GM23338 (cell line): ENCODE measurements at regions not wholly inside any gene's neighbourhood (a gene's known extent, or its start where the extent isn't known, plus 50 kb on each side); places are given as distances from the start of the nearest gene placed in this dataset.

Experiments used
- ATAC-seq: fragments of 200-7000 bp; cut with Tn5 transposase; 3 replicates; pipeline ENCODE4 v1.9.1; 2020
- DNase-seq: peaks from one replicate; pipeline ENCODE4 v3.0.0-alpha.2; 2015; ENCODE audit warnings: low spot score
- H2AFZ ChIP-seq: fragments of 200-600 bp; sonication (generic); 2 replicates; pipeline ENCODE4 v1.8.0; 2016; ENCODE audit warnings: antibody characterized with exemption, mild to moderate bottlenecking, moderate library complexity
- H3F3A ChIP-seq: fragments of 200-600 bp; sonication (generic); replicated peaks from 2 replicates; pipeline ENCODE4 v1.8.0; 2017; ENCODE audit warnings: antibody characterized with exemption, mixed run types, low read depth
- H3K27ac ChIP-seq: fragments of 200-600 bp; sonication (generic); 2 replicates; pipeline ENCODE4 v1.6.1; 2016; ENCODE audit warnings: low read depth
- H3K27me3 ChIP-seq: fragments of 200-600 bp; sonication (generic); 2 replicates; pipeline ENCODE4 v1.8.0; 2016; ENCODE audit warnings: mild to moderate bottlenecking, mixed run types, moderate library complexity; ENCODE audit not compliant: insufficient read depth
- H3K36me3 ChIP-seq: fragments of 200-600 bp; sonication (generic); 2 replicates; pipeline ENCODE4 v1.8.0; 2016; ENCODE audit warnings: mild to moderate bottlenecking; ENCODE audit not compliant: insufficient read depth
- H3K4me1 ChIP-seq: fragments of 200-600 bp; sonication (generic); 2 replicates; pipeline ENCODE4 v1.8.0; 2016; ENCODE audit warnings: mild to moderate bottlenecking, moderate library complexity; ENCODE audit not compliant: insufficient read depth
- H3K4me2 ChIP-seq: fragments of 200-600 bp; sonication (generic); 2 replicates; pipeline ENCODE4 v1.7.1; 2017; ENCODE audit warnings: mixed run types
- H3K4me3 ChIP-seq: fragments of 200-600 bp; sonication (generic); 2 replicates; pipeline ENCODE4 v1.6.1; 2016; ENCODE audit warnings: mixed run types
- H3K79me2 ChIP-seq: fragments of 200-600 bp; sonication (generic); replicated peaks from 2 replicates; pipeline ENCODE4 v1.8.0; 2017; ENCODE audit warnings: mild to moderate bottlenecking; ENCODE audit not compliant: insufficient read depth
- H3K9me2 ChIP-seq: fragments of 200-600 bp; sonication (generic); 2 replicates; pipeline ENCODE4 v1.8.0; 2017; ENCODE audit not compliant: insufficient read depth
- H4K20me1 ChIP-seq: fragments of 200-600 bp; sonication (generic); replicated peaks from 2 replicates; pipeline ENCODE4 v1.8.0; 2017; ENCODE audit warnings: mild to moderate bottlenecking; ENCODE audit not compliant: insufficient read depth
- H3K27ac Mint-ChIP-seq: 2 replicates; pipeline ENCODE4 v1.8.0; 2020; ENCODE audit warnings: inconsistent platforms, mild to moderate bottlenecking, moderate library complexity, mixed read lengths
- H3K27me3 Mint-ChIP-seq: 3 replicates; pipeline ENCODE4 v1.8.0; 2022; ENCODE audit warnings: low read depth, mild to moderate bottlenecking, moderate library complexity, mixed read lengths, inconsistent platforms; ENCODE audit not compliant: insufficient read depth, poor library complexity
- H3K36me3 Mint-ChIP-seq: 3 replicates; pipeline ENCODE4 v1.8.0; 2021; ENCODE audit warnings: low read depth, mild to moderate bottlenecking, inconsistent platforms, moderate library complexity, mixed read lengths
- H3K4me1 Mint-ChIP-seq: 3 replicates; pipeline ENCODE4 v1.8.0; 2020; ENCODE audit warnings: mild to moderate bottlenecking, inconsistent platforms, mixed read lengths
- H3K4me3 Mint-ChIP-seq: 3 replicates; pipeline ENCODE4 v1.8.0; 2021; ENCODE audit warnings: moderate library complexity, mild to moderate bottlenecking, inconsistent platforms, mixed read lengths
- H3K9me3 Mint-ChIP-seq: 3 replicates; pipeline ENCODE4 v1.8.0; 2020; ENCODE audit warnings: moderate library complexity, mild to moderate bottlenecking, inconsistent platforms, mixed read lengths
- CREB1 ChIP-seq: fragments of 250-450 bp; sonication (Bioruptor Pico); IDR thresholded peaks from 2 replicates; pipeline ENCODE4 v1.5.0; 2020; ENCODE audit warnings: low read depth, mild to moderate bottlenecking, moderate library complexity
- EZH2 ChIP-seq: fragments of 200-600 bp; sonication (generic); IDR thresholded peaks from one replicate; pipeline ENCODE4 v1.8.0; 2017; ENCODE audit warnings: antibody characterized with exemption, mild to moderate bottlenecking, low read depth; ENCODE audit not compliant: unreplicated experiment
- EZH2phosphoT487 ChIP-seq: fragments of 200-600 bp; sonication (generic); IDR thresholded peaks from one replicate; pipeline ENCODE4 v1.8.1; 2018; ENCODE audit warnings: antibody characterized with exemption; ENCODE audit not compliant: unreplicated experiment
- JUNB ChIP-seq: IDR thresholded peaks from one replicate; pipeline ENCODE4 v1.6.1; 2016; ENCODE audit warnings: antibody characterized with exemption; ENCODE audit not compliant: unreplicated experiment
- NANOG ChIP-seq: IDR thresholded peaks from 2 replicates; pipeline ENCODE4 v1.6.1; 2016; ENCODE audit warnings: antibody characterized with exemption, borderline replicate concordance
- REST ChIP-seq: IDR thresholded peaks from one replicate; pipeline ENCODE4 v1.6.1; 2018; ENCODE audit warnings: antibody characterized with exemption; ENCODE audit not compliant: unreplicated experiment
- ZNF114 ChIP-seq: fragments of 250-450 bp; sonication (Bioruptor Pico); IDR thresholded peaks from 2 replicates; pipeline ENCODE4 v1.5.0; 2020; ENCODE audit warnings: mild to moderate bottlenecking, moderate library complexity
- ZNF331 ChIP-seq: fragments of 250-450 bp; sonication (Bioruptor Pico); IDR thresholded peaks from 2 replicates; pipeline ENCODE4 v1.5.0; 2020; ENCODE audit warnings: low read depth, mild to moderate bottlenecking, moderate library complexity
- TF ChIP-seq, protein P1 (sequence below): IDR thresholded peaks from 2 replicates; pipeline ENCODE4 v1.6.1; 2016; ENCODE audit warnings: antibody characterized with exemption
- TF ChIP-seq, protein P2 (sequence below): fragments of 250-450 bp; sonication (Bioruptor Pico); IDR thresholded peaks from 2 replicates; pipeline ENCODE4 v1.5.0; 2020; ENCODE audit warnings: mild to moderate bottlenecking, moderate library complexity
- TF ChIP-seq, protein P3 (sequence below), 2 experiments: fragments of 200-600 bp in 1 of 2; sonication (generic) in 1 of 2; conservative IDR thresholded peaks; 2 replicates each; pipeline versions ENCODE4 v1.5.1 to v1.6.1; 2016 to 2017; ENCODE audit warnings: antibody characterized with exemption in 2 of 2, low read depth in 2 of 2, mild to moderate bottlenecking in 2 of 2, moderate library complexity in 1 of 2

GRCh38 chr6:76639941-76640340 is 567.5 kb upstream of the IMPG1 start (continued):
- TF ChIP-seq, protein P1, sequence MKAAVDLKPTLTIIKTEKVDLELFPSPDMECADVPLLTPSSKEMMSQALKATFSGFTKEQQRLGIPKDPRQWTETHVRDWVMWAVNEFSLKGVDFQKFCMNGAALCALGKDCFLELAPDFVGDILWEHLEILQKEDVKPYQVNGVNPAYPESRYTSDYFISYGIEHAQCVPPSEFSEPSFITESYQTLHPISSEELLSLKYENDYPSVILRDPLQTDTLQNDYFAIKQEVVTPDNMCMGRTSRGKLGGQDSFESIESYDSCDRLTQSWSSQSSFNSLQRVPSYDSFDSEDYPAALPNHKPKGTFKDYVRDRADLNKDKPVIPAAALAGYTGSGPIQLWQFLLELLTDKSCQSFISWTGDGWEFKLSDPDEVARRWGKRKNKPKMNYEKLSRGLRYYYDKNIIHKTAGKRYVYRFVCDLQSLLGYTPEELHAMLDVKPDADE, result no peak
- no peak for TF ChIP-seq ZNF114 (CRISPR knock-in tag)
- TF ChIP-seq EZH2, result no peak
- TF ChIP-seq JUNB, result no peak

- H3K4me3 ChIP-seq, result no peak overlapping the region
- no peaks in the 10 kb centered on the region for H3K27me3 ChIP-seq
- H3K36me3 ChIP-seq, result no peaks in the 10 kb centered on the region
- Mint-ChIP-seq H3K27me3 (peaks cover 7% of the 10 kb centered on the region), H3K9me3 (peaks cover under 1% of the 10 kb centered on the region; the same call in 1 of the 3 replicates), H3K4me1 (peaks cover 10% of the 10 kb centered on the region; the same call in 1 of the 3 replicates), H3K36me3 (peaks cover under 1% of the 10 kb centered on the region; the same call in 2 of the 3 replicates), H3K27ac (no peak overlapping the region), H3K4me3 (no peak overlapping the region)
- ATAC-seq (no peak), DNase-seq (no peak)
- H3F3A ChIP-seq, result no peaks in the 10 kb centered on the region
- no peak overlapping the region for H2AFZ ChIP-seq
- no peak overlapping the region for H3K4me2 ChIP-seq
- H3K79me2 ChIP-seq, result peaks cover 28% of the 10 kb centered on the region
- H3K4me1 ChIP-seq, result peaks cover 5% of the 10 kb centered on the region; the same call in 1 of the 2 replicates
- no peaks in the 10 kb centered on the region for H3K9me2 ChIP-seq
- no peak overlapping the region for H3K27ac ChIP-seq
- H4K20me1 ChIP-seq, result no peaks in the 10 kb centered on the region
- TF ChIP-seq, protein P2, sequence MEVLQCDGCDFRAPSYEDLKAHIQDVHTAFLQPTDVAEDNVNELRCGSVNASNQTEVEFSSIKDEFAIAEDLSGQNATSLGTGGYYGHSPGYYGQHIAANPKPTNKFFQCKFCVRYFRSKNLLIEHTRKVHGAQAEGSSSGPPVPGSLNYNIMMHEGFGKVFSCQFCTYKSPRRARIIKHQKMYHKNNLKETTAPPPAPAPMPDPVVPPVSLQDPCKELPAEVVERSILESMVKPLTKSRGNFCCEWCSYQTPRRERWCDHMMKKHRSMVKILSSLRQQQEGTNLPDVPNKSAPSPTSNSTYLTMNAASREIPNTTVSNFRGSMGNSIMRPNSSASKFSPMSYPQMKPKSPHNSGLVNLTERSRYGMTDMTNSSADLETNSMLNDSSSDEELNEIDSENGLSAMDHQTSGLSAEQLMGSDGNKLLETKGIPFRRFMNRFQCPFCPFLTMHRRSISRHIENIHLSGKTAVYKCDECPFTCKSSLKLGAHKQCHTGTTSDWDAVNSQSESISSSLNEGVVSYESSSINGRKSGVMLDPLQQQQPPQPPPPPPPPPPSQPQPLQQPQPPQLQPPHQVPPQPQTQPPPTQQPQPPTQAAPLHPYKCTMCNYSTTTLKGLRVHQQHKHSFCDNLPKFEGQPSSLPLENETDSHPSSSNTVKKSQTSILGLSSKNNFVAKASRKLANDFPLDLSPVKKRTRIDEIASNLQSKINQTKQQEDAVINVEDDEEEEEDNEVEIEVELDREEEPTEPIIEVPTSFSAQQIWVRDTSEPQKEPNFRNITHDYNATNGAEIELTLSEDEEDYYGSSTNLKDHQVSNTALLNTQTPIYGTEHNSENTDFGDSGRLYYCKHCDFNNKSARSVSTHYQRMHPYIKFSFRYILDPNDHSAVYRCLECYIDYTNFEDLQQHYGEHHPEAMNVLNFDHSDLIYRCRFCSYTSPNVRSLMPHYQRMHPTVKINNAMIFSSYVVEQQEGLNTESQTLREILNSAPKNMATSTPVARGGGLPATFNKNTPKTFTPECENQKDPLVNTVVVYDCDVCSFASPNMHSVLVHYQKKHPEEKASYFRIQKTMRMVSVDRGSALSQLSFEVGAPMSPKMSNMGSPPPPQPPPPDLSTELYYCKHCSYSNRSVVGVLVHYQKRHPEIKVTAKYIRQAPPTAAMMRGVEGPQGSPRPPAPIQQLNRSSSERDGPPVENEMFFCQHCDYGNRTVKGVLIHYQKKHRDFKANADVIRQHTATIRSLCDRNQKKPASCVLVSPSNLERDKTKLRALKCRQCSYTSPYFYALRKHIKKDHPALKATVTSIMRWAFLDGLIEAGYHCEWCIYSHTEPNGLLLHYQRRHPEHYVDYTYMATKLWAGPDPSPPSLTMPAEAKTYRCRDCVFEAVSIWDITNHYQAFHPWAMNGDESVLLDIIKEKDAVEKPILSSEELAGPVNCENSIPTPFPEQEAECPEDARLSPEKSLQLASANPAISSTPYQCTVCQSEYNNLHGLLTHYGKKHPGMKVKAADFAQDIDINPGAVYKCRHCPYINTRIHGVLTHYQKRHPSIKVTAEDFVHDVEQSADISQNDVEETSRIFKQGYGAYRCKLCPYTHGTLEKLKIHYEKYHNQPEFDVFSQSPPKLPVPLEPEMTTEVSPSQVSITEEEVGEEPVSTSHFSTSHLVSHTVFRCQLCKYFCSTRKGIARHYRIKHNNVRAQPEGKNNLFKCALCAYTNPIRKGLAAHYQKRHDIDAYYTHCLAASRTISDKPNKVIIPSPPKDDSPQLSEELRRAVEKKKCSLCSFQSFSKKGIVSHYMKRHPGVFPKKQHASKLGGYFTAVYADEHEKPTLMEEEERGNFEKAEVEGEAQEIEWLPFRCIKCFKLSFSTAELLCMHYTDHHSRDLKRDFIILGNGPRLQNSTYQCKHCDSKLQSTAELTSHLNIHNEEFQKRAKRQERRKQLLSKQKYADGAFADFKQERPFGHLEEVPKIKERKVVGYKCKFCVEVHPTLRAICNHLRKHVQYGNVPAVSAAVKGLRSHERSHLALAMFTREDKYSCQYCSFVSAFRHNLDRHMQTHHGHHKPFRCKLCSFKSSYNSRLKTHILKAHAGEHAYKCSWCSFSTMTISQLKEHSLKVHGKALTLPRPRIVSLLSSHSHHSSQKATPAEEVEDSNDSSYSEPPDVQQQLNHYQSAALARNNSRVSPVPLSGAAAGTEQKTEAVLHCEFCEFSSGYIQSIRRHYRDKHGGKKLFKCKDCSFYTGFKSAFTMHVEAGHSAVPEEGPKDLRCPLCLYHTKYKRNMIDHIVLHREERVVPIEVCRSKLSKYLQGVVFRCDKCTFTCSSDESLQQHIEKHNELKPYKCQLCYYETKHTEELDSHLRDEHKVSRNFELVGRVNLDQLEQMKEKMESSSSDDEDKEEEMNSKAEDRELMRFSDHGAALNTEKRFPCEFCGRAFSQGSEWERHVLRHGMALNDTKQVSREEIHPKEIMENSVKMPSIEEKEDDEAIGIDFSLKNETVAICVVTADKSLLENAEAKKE (CRISPR knock-in tag), result no peak
- TF ChIP-seq, protein P1, result no peak
- TF ChIP-seq, protein P3, sequence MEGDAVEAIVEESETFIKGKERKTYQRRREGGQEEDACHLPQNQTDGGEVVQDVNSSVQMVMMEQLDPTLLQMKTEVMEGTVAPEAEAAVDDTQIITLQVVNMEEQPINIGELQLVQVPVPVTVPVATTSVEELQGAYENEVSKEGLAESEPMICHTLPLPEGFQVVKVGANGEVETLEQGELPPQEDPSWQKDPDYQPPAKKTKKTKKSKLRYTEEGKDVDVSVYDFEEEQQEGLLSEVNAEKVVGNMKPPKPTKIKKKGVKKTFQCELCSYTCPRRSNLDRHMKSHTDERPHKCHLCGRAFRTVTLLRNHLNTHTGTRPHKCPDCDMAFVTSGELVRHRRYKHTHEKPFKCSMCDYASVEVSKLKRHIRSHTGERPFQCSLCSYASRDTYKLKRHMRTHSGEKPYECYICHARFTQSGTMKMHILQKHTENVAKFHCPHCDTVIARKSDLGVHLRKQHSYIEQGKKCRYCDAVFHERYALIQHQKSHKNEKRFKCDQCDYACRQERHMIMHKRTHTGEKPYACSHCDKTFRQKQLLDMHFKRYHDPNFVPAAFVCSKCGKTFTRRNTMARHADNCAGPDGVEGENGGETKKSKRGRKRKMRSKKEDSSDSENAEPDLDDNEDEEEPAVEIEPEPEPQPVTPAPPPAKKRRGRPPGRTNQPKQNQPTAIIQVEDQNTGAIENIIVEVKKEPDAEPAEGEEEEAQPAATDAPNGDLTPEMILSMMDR (conservative IDR thresholded peaks at IDR 0.05; ENCODE audit: low read depth in 2 of 2), result no peak
- TF ChIP-seq NANOG (no peak), REST (no peak), EZH2phosphoT487 (no peak), EZH2 (no peak), JUNB (no peak), ZNF114 (CRISPR knock-in tag) (no peak), CREB1 (CRISPR knock-in tag) (no peak), ZNF331 (CRISPR knock-in tag) (no peak)
Observed at GRCh38 chr6:76634695-76635094, 562.2 kb upstream of the IMPG1 start.
